ENCODE measurements at regions not wholly inside any gene's neighbourhood (a gene's known extent, or its start where the extent isn't known, plus 50 kb on each side); places are given as distances from the start of the nearest gene placed in this dataset.

- TF ChIP-seq CTCF (conservative IDR thresholded peaks at IDR 0.05 in 1 of 2, IDR thresholded peaks at IDR 0.05 in 1 of 2; ENCODE audit: low read depth in 1 of 2, low read length in 2 of 2) (no peak), EZH2 (IDR thresholded peaks at IDR 0.05; ENCODE audit: low read length, missing control alignments) (no peak)
Observed at GRCh38 chr5:18098691-18099090, 464.4 kb downstream of the TAF11L14 start.
